Hepatocyte (in vitro differentiated cells): ENCODE measurements at regions not wholly inside any gene's neighbourhood (a gene's known extent, or its start where the extent isn't known, plus 50 kb on each side); places are given as distances from the start of the nearest gene placed in this dataset.

Source experiments
- DNase-seq: peaks from one replicate; pipeline ENCODE4 v3.0.0-alpha.2; 2016; ENCODE audit warnings: low spot score
- H2AFZ ChIP-seq: fragments of 200-600 bp; sonication (generic); 2 replicates; pipeline ENCODE4 v1.6.0; 2016; ENCODE audit warnings: antibody characterized with exemption, mild to moderate bottlenecking
- H3K27ac ChIP-seq: fragments of 200-600 bp; sonication (generic); 2 replicates; pipeline ENCODE4 v1.5.1; 2016; ENCODE audit warnings: mild to moderate bottlenecking
- H3K27me3 ChIP-seq: fragments of 200-600 bp; sonication (generic); 2 replicates; pipeline ENCODE4 v1.6.1; 2016
- H3K36me3 ChIP-seq: fragments of 200-600 bp; sonication (generic); replicated peaks from 2 replicates; pipeline ENCODE4 v1.5.1; 2016; ENCODE audit warnings: low read depth; ENCODE audit not compliant: insufficient read depth
- H3K4me1 ChIP-seq: fragments of 200-600 bp; sonication (generic); 2 replicates; pipeline ENCODE4 v1.5.1; 2016; ENCODE audit warnings: mild to moderate bottlenecking, moderate library complexity; ENCODE audit not compliant: insufficient read depth
- H3K4me2 ChIP-seq: fragments of 200-600 bp; sonication (generic); 2 replicates; pipeline ENCODE4 v1.6.0; 2016
- H3K4me3 ChIP-seq: fragments of 200-600 bp; sonication (generic); 2 replicates; pipeline ENCODE4 v1.5.1; 2016; ENCODE audit warnings: mild to moderate bottlenecking
- H3K79me2 ChIP-seq: fragments of 200-600 bp; sonication (generic); 2 replicates; pipeline ENCODE4 v1.6.0; 2017; ENCODE audit warnings: mild to moderate bottlenecking
- H3K9me2 ChIP-seq: fragments of 200-600 bp; sonication (generic); replicated peaks from 2 replicates; pipeline ENCODE4 v1.6.0; 2017; ENCODE audit warnings: mild to moderate bottlenecking; ENCODE audit not compliant: insufficient read depth
- H3K9me3 ChIP-seq: fragments of 200-600 bp; sonication (generic); 2 replicates; pipeline ENCODE4 v1.5.1; 2016; ENCODE audit warnings: low read depth, mild to moderate bottlenecking
- H4K20me1 ChIP-seq: fragments of 200-600 bp; sonication (generic); 2 replicates; pipeline ENCODE4 v1.6.0; 2016; ENCODE audit warnings: mild to moderate bottlenecking; ENCODE audit not compliant: insufficient read depth, poor library complexity, severe bottlenecking
- CTCF ChIP-seq: fragments of 200-600 bp; sonication (generic); IDR thresholded peaks from 2 replicates; pipeline ENCODE4 v1.5.1; 2016; ENCODE audit warnings: antibody characterized with exemption, mild to moderate bottlenecking; ENCODE audit not compliant: poor library complexity
- EZH2 ChIP-seq: fragments of 200-600 bp; sonication (generic); IDR thresholded peaks from 2 replicates; pipeline ENCODE4 v1.6.1; 2016; ENCODE audit warnings: antibody characterized with exemption, mild to moderate bottlenecking, borderline replicate concordance
- EZH2phosphoT487 ChIP-seq: fragments of 200-600 bp; sonication (generic); IDR thresholded peaks from one replicate; pipeline ENCODE4 v1.6.1; 2018; ENCODE audit warnings: antibody characterized with exemption, mild to moderate bottlenecking, low read depth, moderate library complexity; ENCODE audit not compliant: unreplicated experiment, severe bottlenecking
- WGBS: methylation state at CpG from one replicate; pipeline ENCODE4 v1.1.6; 2016; ENCODE audit warnings: low lambda C conversion rate; ENCODE audit errors: missing lambda C conversion rate; 5-methylcytosine and 5-hydroxymethylcytosine counted together

- no peaks in the 10 kb centered on the region for H3K79me2 ChIP-seq
- no peaks in the 10 kb centered on the region for H3K36me3 ChIP-seq
- H3K27me3 ChIP-seq: no peaks in the 10 kb centered on the region
- H3K4me2 ChIP-seq: no peak overlapping the region
- WGBS: 50% methylated on average over 4 of the region's 4 CpGs
- H3K4me1 ChIP-seq: no peaks in the 10 kb centered on the region
- H3K9me2 ChIP-seq: no peaks in the 10 kb centered on the region
- TF ChIP-seq EZH2phosphoT487 (no peak), CTCF (no peak), EZH2 (no peak)
- no peak overlapping the region for H3K27ac ChIP-seq
- no peak overlapping the region for H2AFZ ChIP-seq
- no peak for DNase-seq
- H3K4me3 ChIP-seq: no peak overlapping the region
- no peaks in the 10 kb centered on the region for H3K9me3 ChIP-seq
- H4K20me1 ChIP-seq: no peaks in the 10 kb centered on the region
Observed at GRCh38 chr21:30083225-30083945, 83.2 kb downstream of the CLDN17 start.

GRCh38 chr21:30081506-30081905 lies 85.1 kb downstream of the CLDN17 start:
- Histone ChIP-seq H3K79me2 (no peaks in the 10 kb centered on the region), H3K27me3 (no peaks in the 10 kb centered on the region), H3K27ac (no peak overlapping the region), H2AFZ (no peak overlapping the region), H3K4me3 (no peak overlapping the region), H4K20me1 (no peaks in the 10 kb centered on the region), H3K9me2 (no peaks in the 10 kb centered on the region), H3K9me3 (no peaks in the 10 kb centered on the region), H3K4me1 (no peaks in the 10 kb centered on the region), H3K4me2 (no peak overlapping the region), H3K36me3 (no peaks in the 10 kb centered on the region)
- TF ChIP-seq EZH2phosphoT487: no peak
- TF ChIP-seq EZH2: no peak
- TF ChIP-seq CTCF: no peak
- DNase-seq: no peak
- 93% methylated on average over 2 of the region's 2 CpGs for WGBS

- H3K4me2 ChIP-seq: no peak overlapping the region
- no peaks in the 10 kb centered on the region for H3K9me2 ChIP-seq
- 18% methylated on average over 4 of the region's 4 CpGs for WGBS
- TF ChIP-seq CTCF (peak; percentile 42), EZH2phosphoT487 (no peak), EZH2 (no peak)
- no peaks in the 10 kb centered on the region for H3K36me3 ChIP-seq
- no peaks in the 10 kb centered on the region for H3K9me3 ChIP-seq
- no peaks in the 10 kb centered on the region for H3K4me1 ChIP-seq
- no peak overlapping the region for H3K27ac ChIP-seq
- DNase-seq: peak; percentile 58
- H3K27me3 ChIP-seq: no peaks in the 10 kb centered on the region
- no peaks in the 10 kb centered on the region for H3K79me2 ChIP-seq
- no peak overlapping the region for H3K4me3 ChIP-seq
- no peaks in the 10 kb centered on the region for H4K20me1 ChIP-seq
- H2AFZ ChIP-seq: no peak overlapping the region
Observed at GRCh38 chr21:30072496-30072895, 94.1 kb downstream of the CLDN17 start.

DNA sequence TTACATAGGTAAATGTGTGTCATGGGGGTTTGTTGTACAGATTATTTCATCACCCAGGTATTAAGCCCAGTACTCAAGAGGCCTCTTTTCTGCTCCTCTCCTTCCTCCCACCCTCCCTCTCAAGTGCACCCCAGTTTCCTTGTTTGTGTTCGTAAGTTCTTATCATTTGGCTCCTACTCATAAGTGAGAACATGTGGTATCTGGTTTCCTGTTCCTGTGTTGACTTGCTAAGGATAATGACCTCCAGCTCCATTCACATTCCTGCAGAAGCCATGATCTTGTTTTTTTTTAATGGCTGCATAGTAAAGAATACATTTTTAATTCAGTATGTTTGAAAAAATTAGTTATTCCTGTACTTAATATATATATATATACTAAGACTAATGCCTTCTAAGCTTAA lies 107.7 kb downstream of the CLDN17 start:
- Histone ChIP-seq H3K4me2 (no peak overlapping the region), H4K20me1 (no peaks in the 10 kb centered on the region), H3K9me2 (no peaks in the 10 kb centered on the region), H3K4me1 (no peaks in the 10 kb centered on the region), H3K4me3 (no peak overlapping the region), H3K27ac (no peak overlapping the region), H3K27me3 (no peaks in the 10 kb centered on the region), H2AFZ (no peak overlapping the region), H3K79me2 (no peaks in the 10 kb centered on the region), H3K36me3 (no peaks in the 10 kb centered on the region), H3K9me3 (no peaks in the 10 kb centered on the region)
- no peak for DNase-seq
- TF ChIP-seq EZH2phosphoT487 (no peak), EZH2 (no peak), CTCF (no peak)
- 38% methylated on average over 1 of the region's 1 CpG for WGBS
